GM12864 (cell line): ENCODE measurements at regions not wholly inside any gene's neighbourhood (a gene's known extent, or its start where the extent isn't known, plus 50 kb on each side); places are given as distances from the start of the nearest gene placed in this dataset.

ENCODE experiments used
- DNase-seq: peaks from one replicate; pipeline ENCODE4 v3.0.0-alpha.2; 2011; ENCODE audit warnings: low read depth
- H3K4me3 ChIP-seq: 2 replicates; pipeline ENCODE4 v1.5.1; 2011; ENCODE audit warnings: mild to moderate bottlenecking, low read depth, low read length, control low read depth
- CTCF ChIP-seq: IDR thresholded peaks from 2 replicates; pipeline ENCODE4 v1.5.1; 2011; ENCODE audit warnings: low read depth, mild to moderate bottlenecking, moderate library complexity, low read length, control low read depth, inconsistent platforms; ENCODE audit errors: missing control alignments

- no peak for DNase-seq
- no peak for TF ChIP-seq CTCF
- no peak overlapping the region for H3K4me3 ChIP-seq
These were observed 715.3 kb downstream of the INHBA start for GRCh38 chr7:40987571-40987970.

DNA sequence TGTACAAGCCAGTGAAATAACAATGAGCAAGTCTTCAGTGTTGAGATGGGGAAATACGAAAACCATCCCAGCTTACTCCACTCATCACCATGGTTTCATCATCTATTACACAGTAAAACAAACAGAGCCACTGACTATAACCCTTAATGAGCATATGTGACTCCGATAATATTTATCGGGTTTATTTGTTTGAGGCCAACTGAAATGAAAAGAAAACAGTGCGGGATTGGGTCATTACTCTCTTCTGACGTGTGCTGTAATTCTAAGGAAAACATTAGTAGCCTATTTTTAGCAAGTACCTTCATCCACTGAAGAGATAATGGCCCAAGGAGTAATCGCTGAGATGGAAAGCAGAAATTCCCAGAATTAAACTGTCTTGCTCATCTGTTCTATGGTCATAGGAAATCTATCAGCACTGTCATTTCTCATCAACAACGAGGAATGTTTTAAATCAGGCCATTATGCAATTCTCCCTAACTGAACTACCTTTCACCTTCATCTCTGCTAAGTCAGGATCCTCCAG is 716.5 kb downstream of the INHBA start:
- H3K4me3 ChIP-seq, result no peak overlapping the region
- DNase-seq, result no peak
- no peak for TF ChIP-seq CTCF

GRCh38 chr7:40983111-40983510 is 719.8 kb downstream of the INHBA start:
- TF ChIP-seq CTCF, result no peak
- DNase-seq, result no peak
- H3K4me3 ChIP-seq, result no peak overlapping the region

GRCh38 chr7:40979296-40979695 is 723.6 kb downstream of the INHBA start:
- no peak overlapping the region for H3K4me3 ChIP-seq
- TF ChIP-seq CTCF, result no peak
- DNase-seq, result no peak

- no peak for TF ChIP-seq CTCF
- H3K4me3 ChIP-seq, result no peak overlapping the region
- no peak for DNase-seq
These were observed 724.8 kb downstream of the INHBA start for GRCh38 chr7:40978047-40978446.

DNA sequence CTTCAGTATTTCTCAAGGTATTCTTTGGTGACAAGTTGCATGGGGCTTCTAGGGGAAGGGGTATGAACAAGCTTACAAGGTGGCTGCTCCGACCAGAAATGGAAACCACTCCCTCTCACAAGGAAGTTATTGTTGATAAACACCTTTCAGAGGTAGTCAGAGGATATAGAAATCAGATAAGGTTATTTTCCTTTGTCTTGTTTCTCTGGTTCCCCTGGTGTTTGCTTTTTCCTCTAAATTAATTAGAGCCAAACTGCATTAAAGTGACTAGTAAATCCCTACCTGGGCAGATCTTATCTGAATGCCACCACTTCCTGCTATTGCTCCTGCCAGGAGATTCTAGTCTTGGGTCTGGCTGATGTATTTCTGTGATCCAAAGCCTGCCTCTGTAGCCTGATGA is 725.4 kb downstream of the INHBA start:
- no peak for TF ChIP-seq CTCF
- no peak overlapping the region for H3K4me3 ChIP-seq
- DNase-seq, result no peak

DNA sequence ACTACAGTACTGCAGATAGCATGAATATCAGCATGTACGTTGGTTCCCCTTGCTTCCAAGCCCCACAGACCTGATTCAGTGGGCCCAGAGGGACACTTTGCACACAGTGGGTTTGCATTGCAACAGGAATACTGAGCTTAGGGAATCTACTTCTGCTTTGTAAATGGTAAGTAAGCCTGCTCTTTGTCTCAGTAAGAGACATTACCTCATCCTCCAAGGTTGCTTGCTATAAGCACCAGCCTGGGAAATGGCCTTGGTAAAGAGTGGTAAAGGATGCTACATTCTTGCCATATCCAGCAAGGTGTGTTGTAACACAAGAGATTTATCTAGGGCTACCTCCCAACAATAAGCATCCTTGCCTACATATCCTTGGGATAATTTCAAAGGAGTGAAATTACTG is 730.5 kb downstream of the INHBA start:
- no peak for DNase-seq
- H3K4me3 ChIP-seq, result no peak overlapping the region
- TF ChIP-seq CTCF, result no peak
